ENCODE measurements at regions not wholly inside any gene's neighbourhood (a gene's known extent, or its start where the extent isn't known, plus 50 kb on each side); places are given as distances from the start of the nearest gene placed in this dataset.
A peak's percentile ranks its signal among the peaks of the same experiment; 100 is the strongest.

- Histone ChIP-seq H3K9me3 (replicated peaks in 1 of 11) (no peaks in the 10 kb centered on the region), H3K27me3 (no peaks in the 10 kb centered on the region), H3K4me3 (no peak overlapping the region), H3K36me3 (no peaks in the 10 kb centered on the region), H3K9ac (no peak overlapping the region), H4K20me1 (no peaks in the 10 kb centered on the region), H3K4me2 (no peak overlapping the region), H3K27ac (peak overlapping the region in 1 of 11 experiments; percentile 19; a peak in 1 of 22 replicates), H3K4me1 (peaks cover 0 to 8% (median 0%) of the 10 kb centered on the region in 10 experiments; a peak in 4 of 20 replicates)
- TF ChIP-seq Cebpa-rat (IDR thresholded peaks at IDR 0.05), result no peak
Measured at GRCh38 chr2:58516695-58517094, 275.6 kb upstream of the FANCL start.

- H3K9ac ChIP-seq, result no peak overlapping the region
- peaks cover 0 to 8% (median 0%) of the 10 kb centered on the region in 10 experiments; a peak in 4 of 20 replicates for H3K4me1 ChIP-seq
- no peaks in the 10 kb centered on the region for H4K20me1 ChIP-seq
- no peaks in the 10 kb centered on the region for H3K36me3 ChIP-seq
- H3K4me3 ChIP-seq, result no peak overlapping the region
- no peaks in the 10 kb centered on the region for H3K27me3 ChIP-seq
- TF ChIP-seq Cebpa-rat (IDR thresholded peaks at IDR 0.05), result no peak
- H3K27ac ChIP-seq, result peak overlapping the region in 1 of 11 experiments; percentile 19; a peak in 2 of 22 replicates
- peak overlapping the region in 3 of 11 experiments; percentile 6 to 23 (median 10); a peak in 1 of 22 replicates for H3K4me2 ChIP-seq
- no peaks in the 10 kb centered on the region for H3K9me3 ChIP-seq (replicated peaks in 1 of 11)
Measured at GRCh38 chr2:58515827-58516573, 274.9 kb upstream of the FANCL start.

DNA sequence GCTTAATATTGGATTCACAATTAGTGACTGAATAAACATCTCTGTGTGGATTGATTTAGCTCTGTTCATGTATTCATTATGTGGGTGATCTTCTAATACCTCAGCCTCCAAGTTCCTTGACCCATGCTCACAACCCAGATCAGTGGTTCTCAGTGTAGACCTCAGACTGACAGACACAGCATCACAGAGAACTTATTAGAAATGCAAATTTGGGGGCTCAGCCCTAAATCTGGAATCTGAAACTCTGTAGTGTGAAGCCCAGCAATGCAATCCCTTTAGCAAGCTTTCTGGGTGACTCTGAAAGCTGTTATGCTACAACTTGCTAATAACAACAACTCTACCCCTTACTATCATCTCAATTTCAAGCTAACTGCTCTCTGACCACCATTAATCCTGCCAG is 273.1 kb upstream of the FANCL start:
- H3K9me3 ChIP-seq (replicated peaks in 1 of 11), result no peaks in the 10 kb centered on the region
- H3K4me2 ChIP-seq, result no peak overlapping the region
- H3K27ac ChIP-seq, result no peak overlapping the region
- no peak overlapping the region for H3K4me3 ChIP-seq
- no peak for TF ChIP-seq Cebpa-rat (IDR thresholded peaks at IDR 0.05)
- H4K20me1 ChIP-seq, result no peaks in the 10 kb centered on the region
- no peaks in the 10 kb centered on the region for H3K27me3 ChIP-seq
- no peak overlapping the region for H3K9ac ChIP-seq
- H3K4me1 ChIP-seq, result peaks cover 0 to 8% (median 0%) of the 10 kb centered on the region in 10 experiments; a peak in 4 of 20 replicates
- H3K36me3 ChIP-seq, result no peaks in the 10 kb centered on the region

DNA sequence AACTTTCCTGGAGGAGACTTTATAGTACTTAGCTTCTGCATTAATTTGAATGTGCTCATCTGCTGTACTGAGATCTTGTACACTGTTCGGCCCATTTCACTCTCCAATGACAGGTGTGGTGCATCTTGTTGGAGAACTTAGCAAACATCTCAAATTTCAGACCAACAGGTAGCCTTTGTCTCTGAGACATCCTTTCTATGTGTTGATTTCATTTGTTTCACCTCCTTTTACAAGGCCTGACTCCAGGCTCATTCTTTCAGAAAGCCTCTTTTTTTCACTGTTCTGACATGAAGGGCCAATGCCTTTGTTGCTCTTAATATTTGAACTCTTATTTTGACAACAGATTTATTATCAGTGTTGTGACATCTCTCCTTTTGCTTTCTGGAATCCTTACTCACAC is 271.8 kb upstream of the FANCL start:
- no peak overlapping the region for H3K4me3 ChIP-seq
- no peaks in the 10 kb centered on the region for H3K27me3 ChIP-seq
- H3K4me1 ChIP-seq, result peaks cover 0 to 8% (median 0%) of the 10 kb centered on the region in 10 experiments; a peak in 4 of 20 replicates
- no peak overlapping the region for H3K9ac ChIP-seq
- no peaks in the 10 kb centered on the region for H3K36me3 ChIP-seq
- H3K9me3 ChIP-seq (replicated peaks in 1 of 11), result no peaks in the 10 kb centered on the region
- no peaks in the 10 kb centered on the region for H4K20me1 ChIP-seq
- no peak overlapping the region for H3K27ac ChIP-seq
- no peak for TF ChIP-seq Cebpa-rat (IDR thresholded peaks at IDR 0.05)
- H3K4me2 ChIP-seq, result no peak overlapping the region

GRCh38 chr2:58508006-58508405 is 266.9 kb upstream of the FANCL start:
- H3K27ac ChIP-seq, result no peak overlapping the region
- H3K4me3 ChIP-seq, result no peak overlapping the region
- H4K20me1 ChIP-seq, result no peaks in the 10 kb centered on the region
- H3K4me1 ChIP-seq, result no peaks in the 10 kb centered on the region
- no peak overlapping the region for H3K9ac ChIP-seq
- H3K36me3 ChIP-seq, result no peaks in the 10 kb centered on the region
- H3K9me3 ChIP-seq (replicated peaks in 1 of 11), result no peaks in the 10 kb centered on the region
- H3K4me2 ChIP-seq, result no peak overlapping the region
- no peaks in the 10 kb centered on the region for H3K27me3 ChIP-seq
- TF ChIP-seq Cebpa-rat (IDR thresholded peaks at IDR 0.05), result no peak

DNA sequence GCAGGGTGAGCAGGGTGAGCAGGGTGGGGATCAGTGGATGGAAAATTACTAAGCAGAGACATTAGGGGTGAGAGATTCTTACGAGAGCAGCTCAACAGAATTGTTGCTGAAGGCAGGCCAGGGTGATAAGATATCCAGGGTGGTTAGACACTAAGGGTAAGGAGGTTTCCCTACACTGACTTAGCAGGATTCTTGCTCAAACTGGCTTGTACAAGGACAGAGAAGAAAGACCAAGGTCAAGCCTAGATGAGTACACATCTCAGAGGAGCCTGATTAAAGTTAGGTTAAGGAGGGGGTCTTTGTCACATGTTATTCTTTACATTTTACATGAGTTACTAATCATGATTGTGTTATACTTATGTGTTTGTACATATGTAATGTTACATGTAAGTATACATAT is 262.8 kb upstream of the FANCL start:
- Histone ChIP-seq H3K27ac (no peak overlapping the region), H3K4me3 (no peak overlapping the region), H3K9me3 (replicated peaks in 1 of 11) (no peaks in the 10 kb centered on the region), H4K20me1 (no peaks in the 10 kb centered on the region), H3K4me1 (no peaks in the 10 kb centered on the region), H3K27me3 (no peaks in the 10 kb centered on the region), H3K4me2 (no peak overlapping the region), H3K9ac (no peak overlapping the region), H3K36me3 (no peaks in the 10 kb centered on the region)
- no peak for TF ChIP-seq Cebpa-rat (IDR thresholded peaks at IDR 0.05)

DNA sequence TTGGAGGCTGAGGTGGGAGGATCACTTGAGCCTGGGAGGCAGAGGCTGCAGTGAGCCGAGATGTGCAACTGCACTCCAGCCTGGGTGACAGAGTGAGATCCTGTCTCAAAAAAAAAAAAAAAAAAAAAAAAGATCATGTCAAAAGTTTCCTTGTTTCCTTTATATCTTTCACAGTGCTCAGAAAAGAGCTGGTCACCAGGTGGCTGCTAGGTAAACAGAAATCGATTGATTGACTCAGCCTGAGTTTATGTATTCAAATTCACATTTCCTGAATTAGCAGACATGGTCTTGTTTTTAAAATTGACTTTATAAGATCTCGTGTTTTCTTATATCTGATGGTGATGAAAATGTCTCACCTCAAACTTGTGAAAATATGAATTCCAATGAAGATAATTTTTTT is 261.8 kb upstream of the FANCL start:
- Histone ChIP-seq H4K20me1 (no peaks in the 10 kb centered on the region), H3K36me3 (no peaks in the 10 kb centered on the region), H3K9ac (no peak overlapping the region), H3K4me1 (no peaks in the 10 kb centered on the region), H3K4me2 (no peak overlapping the region), H3K9me3 (replicated peaks in 1 of 11) (no peaks in the 10 kb centered on the region), H3K27me3 (no peaks in the 10 kb centered on the region), H3K4me3 (no peak overlapping the region), H3K27ac (no peak overlapping the region)
- TF ChIP-seq Cebpa-rat (IDR thresholded peaks at IDR 0.05), result no peak

GRCh38 chr2:58501371-58502160 is 260.4 kb upstream of the FANCL start:
- no peak overlapping the region for H3K9ac ChIP-seq
- no peak overlapping the region for H3K4me3 ChIP-seq
- no peaks in the 10 kb centered on the region for H3K4me1 ChIP-seq
- H4K20me1 ChIP-seq, result no peaks in the 10 kb centered on the region
- no peak overlapping the region for H3K4me2 ChIP-seq
- H3K9me3 ChIP-seq (replicated peaks in 1 of 11), result no peaks in the 10 kb centered on the region
- H3K36me3 ChIP-seq, result no peaks in the 10 kb centered on the region
- H3K27ac ChIP-seq, result no peak overlapping the region
- H3K27me3 ChIP-seq, result no peaks in the 10 kb centered on the region
- TF ChIP-seq Cebpa-rat (IDR thresholded peaks at IDR 0.05), result no peak

DNA sequence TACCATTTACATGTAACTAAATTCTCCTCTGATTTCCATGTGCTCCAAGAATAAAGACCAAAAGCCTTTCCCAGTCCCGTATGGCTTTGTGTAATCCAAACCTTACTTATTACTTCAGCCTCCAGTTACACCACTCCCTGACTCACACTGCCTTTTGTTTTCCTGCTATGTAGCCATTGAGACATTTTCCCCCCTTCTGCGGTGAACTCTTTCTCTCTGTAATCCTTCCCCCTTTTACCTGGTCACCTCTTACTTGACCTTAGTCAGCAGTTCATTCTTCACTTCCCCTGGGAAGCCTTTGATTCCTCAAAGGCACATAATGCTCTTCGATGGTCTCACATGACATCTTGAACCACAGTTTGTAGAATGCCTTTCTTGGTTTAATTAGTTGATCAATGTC is 256.0 kb upstream of the FANCL start:
- Histone ChIP-seq H4K20me1 (no peaks in the 10 kb centered on the region), H3K9me3 (replicated peaks in 1 of 11) (no peaks in the 10 kb centered on the region), H3K4me1 (no peaks in the 10 kb centered on the region), H3K27ac (no peak overlapping the region), H3K9ac (no peak overlapping the region), H3K4me3 (no peak overlapping the region), H3K4me2 (no peak overlapping the region), H3K36me3 (no peaks in the 10 kb centered on the region), H3K27me3 (no peaks in the 10 kb centered on the region)
- no peak for TF ChIP-seq Cebpa-rat (IDR thresholded peaks at IDR 0.05)
